ENCODE measurements at regions not wholly inside any gene's neighbourhood (a gene's known extent, or its start where the extent isn't known, plus 50 kb on each side); places are given as distances from the start of the nearest gene placed in this dataset.

GRCh38 chr18:24995755-24996154, 356.2 kb downstream of the ZNF521 start:
- TF ChIP-seq CTCF (IDR thresholded peaks at IDR 0.05) (no peak), EZH2 (IDR thresholded peaks at IDR 0.05; ENCODE audit: borderline replicate concordance, insufficient read depth, low read depth, low read length, poor library complexity, severe bottlenecking) (no peak)

All from B cell (primary cell).